OCI-LY1 (cell line): ENCODE measurements at regions not wholly inside any gene's neighbourhood (a gene's known extent, or its start where the extent isn't known, plus 50 kb on each side); places are given as distances from the start of the nearest gene placed in this dataset.

Experiments used
- H2AFZ ChIP-seq: fragments of 200-600 bp; sonication (generic), shearing (Covaris generic); 2 replicates; pipeline ENCODE4 v1.6.0; 2014; ENCODE audit warnings: antibody characterized with exemption, mild to moderate bottlenecking, low read length
- H3F3A ChIP-seq: fragments of 200-600 bp; sonication (generic), shearing (Covaris generic); 2 replicates; pipeline ENCODE4 v1.6.0; 2014; ENCODE audit warnings: mild to moderate bottlenecking, antibody characterized with exemption, low read length, moderate library complexity; ENCODE audit not compliant: insufficient read depth
- H3K27ac ChIP-seq: fragments of 200-600 bp; sonication (generic); 2 replicates; pipeline ENCODE4 v1.5.1; 2014; ENCODE audit warnings: low read length, mixed run types, mild to moderate bottlenecking, low read depth; ENCODE audit not compliant: poor library complexity, severe bottlenecking
- H3K27me3 ChIP-seq: fragments of 200-600 bp; sonication (generic); 2 replicates; pipeline ENCODE4 v1.6.0; 2014; ENCODE audit warnings: antibody characterized with exemption, mild to moderate bottlenecking, low read length, moderate library complexity; ENCODE audit not compliant: insufficient read depth
- H3K36me3 ChIP-seq: fragments of 200-600 bp; sonication (generic); 2 replicates; pipeline ENCODE4 v1.6.1; 2014; ENCODE audit warnings: mild to moderate bottlenecking, antibody characterized with exemption, low read length, moderate library complexity, mixed read lengths; ENCODE audit not compliant: insufficient read depth
- H3K4me1 ChIP-seq: fragments of 200-600 bp; sonication (generic); 2 replicates; pipeline ENCODE4 v1.5.1; 2014; ENCODE audit warnings: mild to moderate bottlenecking, low read length, moderate library complexity; ENCODE audit not compliant: insufficient read depth, severe bottlenecking
- H3K4me2 ChIP-seq: fragments of 200-600 bp; sonication (generic), shearing (Covaris generic); 2 replicates; pipeline ENCODE4 v1.6.1; 2014; ENCODE audit warnings: low read length
- H3K4me3 ChIP-seq: fragments of 200-600 bp; sonication (generic); 2 replicates; pipeline ENCODE4 v1.5.1; 2014; ENCODE audit warnings: low read length, low read depth, mild to moderate bottlenecking, mixed read lengths; ENCODE audit not compliant: poor library complexity, severe bottlenecking
- H3K79me2 ChIP-seq: fragments of 200-600 bp; shearing (Covaris generic); 2 replicates; pipeline ENCODE4 v1.6.1; 2016; ENCODE audit warnings: mixed run types, low read length, mixed read lengths; ENCODE audit not compliant: insufficient read depth
- H3K9ac ChIP-seq: fragments of 200-600 bp; sonication (generic), shearing (Covaris generic); 2 replicates; pipeline ENCODE4 v1.6.1; 2014; ENCODE audit warnings: mild to moderate bottlenecking, low read length, mixed read lengths
- H3K9me2 ChIP-seq: fragments of 200-600 bp; sonication (generic), shearing (Covaris generic); 2 replicates; pipeline ENCODE4 v1.6.1; 2014; ENCODE audit warnings: low read depth, mild to moderate bottlenecking, low read length, mixed read lengths
- H3K9me3 ChIP-seq: fragments of 200-600 bp; shearing (Covaris generic); 2 replicates; pipeline ENCODE4 v1.6.1; 2014; ENCODE audit warnings: low read length, mixed read lengths
- H4K20me1 ChIP-seq: fragments of 200-600 bp; sonication (generic), shearing (Covaris generic); 2 replicates; pipeline ENCODE4 v1.6.0; 2016; ENCODE audit warnings: mild to moderate bottlenecking, low read length; ENCODE audit not compliant: insufficient read depth
- EZH2 ChIP-seq: fragments of 200-600 bp; sonication (generic), shearing (Covaris generic); IDR thresholded peaks from 2 replicates; pipeline ENCODE4 v1.8.0; 2017; ENCODE audit warnings: borderline replicate concordance, mixed run types, mild to moderate bottlenecking, antibody characterized with exemption, low read length, moderate library complexity, mixed read lengths
- TF ChIP-seq, protein P1 (sequence below): fragments of 200-600 bp; sonication (generic), shearing (Covaris generic); IDR thresholded peaks from 2 replicates; pipeline ENCODE4 v1.5.1; 2017; ENCODE audit warnings: mild to moderate bottlenecking, antibody characterized with exemption, low read length, moderate library complexity, mixed read lengths

DNA sequence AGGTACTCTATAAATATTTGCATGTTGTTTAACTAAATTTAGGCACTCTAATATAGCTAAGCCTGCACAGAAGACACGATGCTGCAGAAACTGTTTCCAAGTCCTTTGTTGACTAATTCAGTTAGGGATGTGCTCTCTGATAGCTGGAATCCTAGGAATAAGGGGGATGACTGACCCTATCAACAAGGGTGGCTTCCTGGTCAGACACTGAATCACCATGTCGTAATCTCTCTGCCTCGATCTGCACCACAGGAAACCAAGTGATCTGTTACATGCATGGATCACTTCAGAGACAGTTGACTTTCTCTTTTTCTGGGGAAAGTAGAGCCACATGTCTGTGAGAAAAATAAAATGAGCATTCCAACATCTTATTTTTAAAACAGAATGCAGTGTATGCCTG, 169.1 kb downstream of the GUCY2F start:
- no peak overlapping the region for H2AFZ ChIP-seq
- H3K9me3 ChIP-seq: no peaks in the 10 kb centered on the region
- H3K79me2 ChIP-seq: no peaks in the 10 kb centered on the region
- no peaks in the 10 kb centered on the region for H3K4me1 ChIP-seq
- no peak overlapping the region for H3K9ac ChIP-seq
- no peaks in the 10 kb centered on the region for H3K9me2 ChIP-seq
- H3K27me3 ChIP-seq: no peaks in the 10 kb centered on the region
- TF ChIP-seq, protein P1, sequence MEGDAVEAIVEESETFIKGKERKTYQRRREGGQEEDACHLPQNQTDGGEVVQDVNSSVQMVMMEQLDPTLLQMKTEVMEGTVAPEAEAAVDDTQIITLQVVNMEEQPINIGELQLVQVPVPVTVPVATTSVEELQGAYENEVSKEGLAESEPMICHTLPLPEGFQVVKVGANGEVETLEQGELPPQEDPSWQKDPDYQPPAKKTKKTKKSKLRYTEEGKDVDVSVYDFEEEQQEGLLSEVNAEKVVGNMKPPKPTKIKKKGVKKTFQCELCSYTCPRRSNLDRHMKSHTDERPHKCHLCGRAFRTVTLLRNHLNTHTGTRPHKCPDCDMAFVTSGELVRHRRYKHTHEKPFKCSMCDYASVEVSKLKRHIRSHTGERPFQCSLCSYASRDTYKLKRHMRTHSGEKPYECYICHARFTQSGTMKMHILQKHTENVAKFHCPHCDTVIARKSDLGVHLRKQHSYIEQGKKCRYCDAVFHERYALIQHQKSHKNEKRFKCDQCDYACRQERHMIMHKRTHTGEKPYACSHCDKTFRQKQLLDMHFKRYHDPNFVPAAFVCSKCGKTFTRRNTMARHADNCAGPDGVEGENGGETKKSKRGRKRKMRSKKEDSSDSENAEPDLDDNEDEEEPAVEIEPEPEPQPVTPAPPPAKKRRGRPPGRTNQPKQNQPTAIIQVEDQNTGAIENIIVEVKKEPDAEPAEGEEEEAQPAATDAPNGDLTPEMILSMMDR: no peak
- TF ChIP-seq EZH2: no peak
- H4K20me1 ChIP-seq: no peaks in the 10 kb centered on the region
- no peak overlapping the region for H3K4me2 ChIP-seq
- H3K36me3 ChIP-seq: no peaks in the 10 kb centered on the region
- no peak overlapping the region for H3K4me3 ChIP-seq
- no peaks in the 10 kb centered on the region for H3F3A ChIP-seq
- H3K27ac ChIP-seq: no peak overlapping the region

DNA sequence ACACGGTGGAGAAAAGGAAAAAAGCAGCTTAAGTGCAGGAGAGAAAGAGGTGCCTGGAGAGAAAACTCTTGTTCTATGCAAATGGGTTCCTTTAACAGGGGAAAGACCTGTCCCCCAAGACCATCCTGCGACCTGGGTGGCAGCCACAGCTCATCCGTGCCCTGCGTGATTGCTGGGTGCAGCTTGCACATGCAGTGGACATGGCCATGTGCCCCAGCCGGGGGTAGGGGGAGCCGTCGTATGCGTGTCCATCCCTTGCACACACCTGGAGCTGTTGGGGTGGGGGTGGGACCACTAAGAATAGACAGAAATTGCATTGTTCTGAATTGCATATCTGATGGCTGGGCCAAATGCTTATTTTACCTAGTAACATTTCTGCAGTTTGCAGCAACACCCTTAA, 171.9 kb downstream of the GUCY2F start:
- no peaks in the 10 kb centered on the region for H3K36me3 ChIP-seq
- no peaks in the 10 kb centered on the region for H3K4me1 ChIP-seq
- H4K20me1 ChIP-seq: no peaks in the 10 kb centered on the region
- TF ChIP-seq EZH2: no peak
- TF ChIP-seq, protein P1: no peak
- no peak overlapping the region for H2AFZ ChIP-seq
- H3K4me3 ChIP-seq: no peak overlapping the region
- no peaks in the 10 kb centered on the region for H3K9me3 ChIP-seq
- H3K27ac ChIP-seq: no peak overlapping the region
- no peaks in the 10 kb centered on the region for H3K27me3 ChIP-seq
- H3K9ac ChIP-seq: no peak overlapping the region
- no peaks in the 10 kb centered on the region for H3F3A ChIP-seq
- H3K79me2 ChIP-seq: no peaks in the 10 kb centered on the region
- H3K4me2 ChIP-seq: no peak overlapping the region
- H3K9me2 ChIP-seq: no peaks in the 10 kb centered on the region

DNA sequence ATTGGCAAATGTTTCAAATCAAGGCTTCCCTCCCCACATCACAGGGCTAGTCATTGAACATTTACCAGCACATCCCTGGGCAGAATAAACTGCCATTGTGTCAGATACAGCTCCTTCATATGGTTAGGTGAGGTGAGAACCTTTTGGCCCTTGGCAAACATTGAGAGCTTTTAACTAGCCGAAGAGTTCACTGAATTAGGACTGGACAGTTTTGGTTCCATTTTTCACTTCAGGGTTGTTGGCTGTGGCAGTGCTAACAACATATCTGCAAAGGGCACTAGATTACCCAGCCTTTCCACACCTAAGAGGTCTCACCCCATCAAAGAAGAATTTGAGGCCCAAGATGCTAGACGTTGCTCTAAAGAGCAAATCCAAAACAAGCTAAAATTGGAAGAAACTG, 180.7 kb downstream of the GUCY2F start:
- Histone ChIP-seq H3F3A (no peaks in the 10 kb centered on the region), H3K4me1 (no peaks in the 10 kb centered on the region)

More for the DNA sequence above, 180.7 kb downstream of the GUCY2F start:
- H3K79me2 ChIP-seq: no peaks in the 10 kb centered on the region
- no peak overlapping the region for H3K4me2 ChIP-seq
- H3K9me3 ChIP-seq: no peaks in the 10 kb centered on the region
- TF ChIP-seq EZH2: no peak
- TF ChIP-seq, protein P1: no peak
- H2AFZ ChIP-seq: no peak overlapping the region
- H3K9me2 ChIP-seq: no peaks in the 10 kb centered on the region
- no peaks in the 10 kb centered on the region for H3K27me3 ChIP-seq
- no peaks in the 10 kb centered on the region for H4K20me1 ChIP-seq
- H3K9ac ChIP-seq: no peak overlapping the region
- no peak overlapping the region for H3K27ac ChIP-seq
- H3K36me3 ChIP-seq: no peaks in the 10 kb centered on the region
- H3K4me3 ChIP-seq: no peak overlapping the region
